ENCODE measurements at regions not wholly inside any gene's neighbourhood (a gene's known extent, or its start where the extent isn't known, plus 50 kb on each side); places are given as distances from the start of the nearest gene placed in this dataset.

DNA sequence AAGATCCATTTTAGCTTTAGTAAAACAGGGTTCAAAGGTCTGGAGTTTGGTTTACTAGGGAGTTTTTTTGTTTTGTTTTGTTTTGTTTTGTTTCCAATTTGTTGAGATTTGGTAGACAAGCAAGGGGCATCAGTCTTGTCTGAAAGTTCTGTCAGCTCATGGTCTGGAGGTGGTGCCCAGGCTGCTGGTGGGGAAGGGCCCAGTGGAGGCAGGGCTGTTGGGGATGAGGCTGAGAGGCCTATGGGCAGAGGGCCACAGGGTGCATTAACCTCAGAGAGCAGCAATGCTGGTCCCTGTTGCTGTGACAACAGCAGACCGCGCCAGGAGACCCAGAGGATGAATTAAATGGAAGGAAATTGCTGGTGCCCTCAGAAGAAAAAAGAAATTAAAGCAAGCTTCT lies 174.5 kb downstream of the FGF1 start:
- TF ChIP-seq, protein P1, sequence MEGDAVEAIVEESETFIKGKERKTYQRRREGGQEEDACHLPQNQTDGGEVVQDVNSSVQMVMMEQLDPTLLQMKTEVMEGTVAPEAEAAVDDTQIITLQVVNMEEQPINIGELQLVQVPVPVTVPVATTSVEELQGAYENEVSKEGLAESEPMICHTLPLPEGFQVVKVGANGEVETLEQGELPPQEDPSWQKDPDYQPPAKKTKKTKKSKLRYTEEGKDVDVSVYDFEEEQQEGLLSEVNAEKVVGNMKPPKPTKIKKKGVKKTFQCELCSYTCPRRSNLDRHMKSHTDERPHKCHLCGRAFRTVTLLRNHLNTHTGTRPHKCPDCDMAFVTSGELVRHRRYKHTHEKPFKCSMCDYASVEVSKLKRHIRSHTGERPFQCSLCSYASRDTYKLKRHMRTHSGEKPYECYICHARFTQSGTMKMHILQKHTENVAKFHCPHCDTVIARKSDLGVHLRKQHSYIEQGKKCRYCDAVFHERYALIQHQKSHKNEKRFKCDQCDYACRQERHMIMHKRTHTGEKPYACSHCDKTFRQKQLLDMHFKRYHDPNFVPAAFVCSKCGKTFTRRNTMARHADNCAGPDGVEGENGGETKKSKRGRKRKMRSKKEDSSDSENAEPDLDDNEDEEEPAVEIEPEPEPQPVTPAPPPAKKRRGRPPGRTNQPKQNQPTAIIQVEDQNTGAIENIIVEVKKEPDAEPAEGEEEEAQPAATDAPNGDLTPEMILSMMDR (conservative IDR thresholded peaks at IDR 0.05; ENCODE audit: control insufficient read depth, insufficient read depth, low read depth, low read length): no peak
- no peak for DNase-seq (ENCODE audit: low read depth)
- H3K4me3 ChIP-seq (ENCODE audit: control insufficient read depth, low read depth, low read length): no peak overlapping the region

DNA sequence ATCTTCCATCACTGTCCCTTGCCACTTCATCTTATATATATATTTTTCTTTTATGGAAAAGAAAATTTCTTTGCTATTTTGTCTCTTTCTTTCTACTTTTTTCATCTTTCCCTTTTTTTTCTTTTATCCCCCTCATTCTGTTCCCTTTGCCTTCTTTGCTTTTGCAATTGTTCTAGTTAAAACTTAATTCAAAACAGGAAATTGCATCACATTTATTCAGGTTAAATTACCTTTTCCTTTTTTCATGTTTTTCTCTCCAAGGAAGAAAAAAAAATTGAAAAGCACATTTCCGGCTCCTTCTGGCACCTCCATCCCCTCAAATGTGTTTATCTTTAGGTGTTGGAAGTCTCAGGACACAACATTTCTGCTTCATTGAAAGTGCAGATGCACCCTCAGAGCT lies 176.9 kb downstream of the FGF1 start:
- no peak for DNase-seq (ENCODE audit: low read depth)
- H3K4me3 ChIP-seq (ENCODE audit: control insufficient read depth, low read depth, low read length): no peak overlapping the region
- TF ChIP-seq, protein P1 (conservative IDR thresholded peaks at IDR 0.05; ENCODE audit: control insufficient read depth, insufficient read depth, low read depth, low read length): no peak

DNA sequence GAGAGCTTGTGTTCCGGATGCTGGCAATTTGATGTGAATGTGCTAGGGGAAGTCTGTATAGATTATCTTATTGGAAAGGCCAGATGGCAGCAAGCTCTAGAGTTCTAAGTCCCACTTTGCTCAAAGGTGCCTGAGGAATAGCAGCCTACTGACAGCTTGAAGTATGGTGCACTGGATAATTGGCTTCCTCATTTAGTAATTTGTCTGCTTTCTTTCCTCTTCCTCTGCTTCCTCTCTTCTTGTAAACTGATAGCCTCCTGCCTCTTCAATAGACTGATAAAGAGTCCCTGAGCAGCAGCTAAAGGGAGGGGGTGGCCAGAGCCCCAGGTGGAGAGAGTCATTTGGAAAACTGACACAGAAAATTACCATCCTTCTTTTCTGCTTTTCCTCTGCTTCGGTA lies 177.3 kb downstream of the FGF1 start:
- TF ChIP-seq, protein P1 (conservative IDR thresholded peaks at IDR 0.05; ENCODE audit: control insufficient read depth, insufficient read depth, low read depth, low read length): no peak
- H3K4me3 ChIP-seq (ENCODE audit: control insufficient read depth, low read depth, low read length): no peak overlapping the region
- no peak for DNase-seq (ENCODE audit: low read depth)

DNA sequence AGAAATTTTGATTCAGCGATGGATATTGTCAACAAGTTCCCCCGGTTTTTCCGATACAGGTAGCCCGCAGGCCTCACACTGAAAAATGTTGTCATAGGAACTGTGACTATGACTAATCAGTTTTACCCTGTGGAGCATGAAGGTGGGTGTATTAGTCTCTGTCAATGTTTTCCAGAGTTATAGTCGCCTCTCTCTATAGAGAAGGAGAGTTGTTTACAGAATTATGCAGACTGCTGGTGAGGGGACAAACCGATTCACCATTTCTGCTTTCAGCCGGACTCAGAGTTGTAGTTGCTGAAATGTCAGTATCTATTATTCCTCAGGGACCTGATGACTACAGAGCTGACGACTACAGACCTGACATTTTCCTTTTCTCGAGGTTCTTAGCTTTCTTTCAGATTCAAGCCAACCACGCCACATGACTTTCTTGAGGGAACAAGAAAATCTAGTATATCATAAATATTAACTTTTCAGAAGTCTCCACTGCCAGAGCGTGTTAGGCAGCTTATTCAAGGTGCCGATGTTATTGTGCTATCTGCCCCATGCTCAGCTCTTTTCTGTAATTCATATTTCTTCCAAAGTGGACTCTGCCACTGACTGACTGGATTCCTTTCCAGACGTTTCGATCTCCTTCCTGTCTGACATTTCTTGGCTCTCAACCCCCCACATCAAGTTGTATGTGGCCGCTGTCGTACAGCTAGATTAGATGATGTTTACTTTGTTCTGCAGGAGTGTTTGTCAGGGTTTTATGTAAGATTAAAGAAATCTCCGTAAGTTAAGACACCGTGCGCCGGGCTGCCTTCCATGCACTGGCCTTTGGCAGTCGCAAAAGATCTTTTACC lies 178.1 kb downstream of the FGF1 start:
- H3K4me3 ChIP-seq (ENCODE audit: control insufficient read depth, low read depth, low read length): no peak overlapping the region
- DNase-seq (ENCODE audit: low read depth): peak; percentile 31
- TF ChIP-seq, protein P1 (conservative IDR thresholded peaks at IDR 0.05; ENCODE audit: control insufficient read depth, insufficient read depth, low read depth, low read length): no peak

DNA sequence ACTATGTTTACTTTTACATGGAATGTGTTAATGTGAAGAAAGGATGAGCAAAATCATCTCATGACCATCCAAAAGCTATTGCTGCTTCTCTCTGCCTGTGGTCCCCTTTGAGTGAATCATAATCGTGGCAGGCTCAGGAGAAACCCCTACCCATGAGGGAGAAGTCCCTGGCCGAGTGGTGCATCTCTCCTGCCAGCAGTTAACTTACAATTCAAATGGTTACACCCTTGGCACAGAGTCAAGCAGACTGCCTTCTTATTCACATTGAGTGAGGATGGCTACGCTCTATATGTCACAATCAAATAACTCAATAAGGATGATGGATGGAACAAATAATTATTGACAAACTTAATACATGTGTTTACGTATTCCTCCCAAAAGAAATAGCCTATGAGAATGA lies 179.1 kb downstream of the FGF1 start:
- DNase-seq (ENCODE audit: low read depth): peak; percentile 57
- TF ChIP-seq, protein P1 (conservative IDR thresholded peaks at IDR 0.05; ENCODE audit: control insufficient read depth, insufficient read depth, low read depth, low read length): no peak
- H3K4me3 ChIP-seq (ENCODE audit: control insufficient read depth, low read depth, low read length): no peak overlapping the region

DNA sequence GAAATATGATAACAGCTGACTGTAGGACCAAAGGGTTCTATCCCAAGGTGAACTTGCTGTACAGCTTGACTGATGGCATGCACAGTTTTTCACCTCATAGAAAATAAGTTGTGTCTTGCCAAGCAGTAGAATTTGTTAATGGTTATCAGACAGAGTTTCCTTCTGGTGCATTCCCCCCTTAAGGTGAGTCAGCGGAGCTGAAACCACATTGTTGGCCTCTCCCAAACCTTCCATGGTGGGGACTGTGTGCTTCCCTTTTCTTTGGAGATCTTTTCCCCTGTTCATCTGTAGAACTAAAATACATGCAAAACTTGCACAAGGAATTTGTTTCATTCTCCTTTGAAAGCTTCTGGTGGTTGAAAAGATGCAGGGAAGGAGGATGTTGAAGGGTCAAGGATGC lies 179.8 kb downstream of the FGF1 start:
- no peak overlapping the region for H3K4me3 ChIP-seq (ENCODE audit: control insufficient read depth, low read depth, low read length)
- TF ChIP-seq, protein P1 (conservative IDR thresholded peaks at IDR 0.05; ENCODE audit: control insufficient read depth, insufficient read depth, low read depth, low read length): no peak
- peak; percentile 54 for DNase-seq (ENCODE audit: low read depth)
